HCT116 (cell line): ENCODE measurements at regions not wholly inside any gene's neighbourhood (a gene's known extent, or its start where the extent isn't known, plus 50 kb on each side); places are given as distances from the start of the nearest gene placed in this dataset.

Source experiments
- ATAC-seq: fragments of 200-7000 bp; cut with Tn5 transposase; 2 replicates; pipeline ENCODE4 v1.9.1; 2020; ENCODE audit warnings: mild to moderate bottlenecking, moderate library complexity
- BruUV-seq: library from RNA; stranded (reverse); fragments of 400-500 nt; replicated peaks from 2 replicates; lab custom pipeline; 2021; lab: Mats Ljungman, UMichigan
- CTCF ChIA-PET: fragments of 300-600 bp; sonication (Branson Sonifier 250); formaldehyde crosslinking; loops from one replicate; lab custom pipeline; 2021; ENCODE audit warnings: antibody characterized with exemption; lab: Charles Lee
- POLR2A ChIA-PET: fragments of 300-600, 350-600 bp; sonication (Branson Sonifier 250); formaldehyde crosslinking; loops from one replicate; lab custom pipeline; 2021; ENCODE audit warnings: antibody characterized with exemption; lab: Charles Lee
- RAD21 ChIA-PET, 2 experiments: fragments of 300-600 bp; sonication (Branson Sonifier 250); formaldehyde crosslinking; loops; one replicate each; lab custom pipeline; 2023; ENCODE audit warnings: low total read pairs in 2 of 2; ENCODE audit not compliant: uncharacterized antibody in 2 of 2, unreplicated experiment in 2 of 2, low non-redundant PET in 1 of 2; lab: Charles Lee
- DNase-seq: peaks from one replicate; pipeline ENCODE4 v3.0.0-alpha.2; 2010; ENCODE audit warnings: low read depth, low spot score
- H2AFZ ChIP-seq: fragments of 200-600 bp; shearing (Covaris generic), sonication (generic); 2 replicates; pipeline ENCODE4 v1.6.1; 2017; ENCODE audit warnings: low read depth, mixed run types, mixed read lengths, antibody characterized with exemption, low read length; ENCODE audit not compliant: poor library complexity, severe bottlenecking
- H3K27ac ChIP-seq: 2 replicates; pipeline ENCODE4 v1.5.1; 2012; ENCODE audit warnings: low read depth, low read length
- H3K27me3 ChIP-seq: fragments of 200-600 bp; sonication (generic); 2 replicates; pipeline ENCODE4 v1.6.1; 2016; ENCODE audit warnings: mixed run types, low read length, mixed read lengths; ENCODE audit not compliant: insufficient read depth
- H3K36me3 ChIP-seq, 2 experiments: fragments of 200-500 bp in 1 of 2; fragments of 200-600 bp in 1 of 2; sonication (Bioruptor generic) in 1 of 2; sonication (generic) in 1 of 2; 2 replicates each; pipeline versions ENCODE4 v1.5.1 to v1.6.1; 2014 to 2016; ENCODE audit warnings: low read length in 2 of 2, inconsistent platforms in 1 of 2, mixed read lengths in 1 of 2, mixed run types in 1 of 2; ENCODE audit not compliant: insufficient read depth in 2 of 2, control insufficient read depth in 1 of 2
- H3K4me1 ChIP-seq, 2 experiments: fragments of 200-600 bp in 1 of 2; sonication (generic) in 1 of 2; 2 replicates each; pipeline versions ENCODE4 v1.5.1 to v1.6.1; 2012 to 2017; ENCODE audit warnings: low read length in 2 of 2, inconsistent platforms in 1 of 2, mild to moderate bottlenecking in 1 of 2, mixed read lengths in 1 of 2, mixed run types in 1 of 2, moderate library complexity in 1 of 2; ENCODE audit not compliant: insufficient read depth in 2 of 2, control insufficient read depth in 1 of 2
- H3K4me2 ChIP-seq: fragments of 200-600 bp; sonication (generic); 2 replicates; pipeline ENCODE4 v1.6.1; 2017; ENCODE audit warnings: mixed run types, low read length, mixed read lengths
- H3K4me3 ChIP-seq, 2 experiments: fragments of 200-600 bp in 1 of 2; sonication (generic) in 1 of 2; replicated peaks in 1 of 2; 2 replicates each; pipeline ENCODE4 v1.5.1; 2011 to 2016; ENCODE audit warnings: low read length in 2 of 2, control low read depth in 1 of 2, low read depth in 1 of 2, mild to moderate bottlenecking in 1 of 2, mixed read lengths in 1 of 2, mixed run types in 1 of 2
- H3K79me2 ChIP-seq: fragments of 200-600 bp; sonication (generic); 2 replicates; pipeline ENCODE4 v1.6.1; 2017; ENCODE audit warnings: mild to moderate bottlenecking, mixed run types, low read length, moderate library complexity, mixed read lengths; ENCODE audit not compliant: insufficient read depth
- H3K9ac ChIP-seq: fragments of 200-600 bp; sonication (generic); 2 replicates; pipeline ENCODE4 v1.6.1; 2016; ENCODE audit warnings: low read length, mixed read lengths
- H3K9me2 ChIP-seq: fragments of 200-600 bp; sonication (generic), shearing (Covaris generic); 2 replicates; pipeline ENCODE4 v1.6.1; 2017; ENCODE audit warnings: mixed run types, mild to moderate bottlenecking, moderate library complexity; ENCODE audit not compliant: insufficient read depth
- H3K9me3 ChIP-seq, 2 experiments: fragments of 200-500 bp in 1 of 2; fragments of 200-600 bp in 1 of 2; sonication (Bioruptor generic) in 1 of 2; sonication (generic) in 1 of 2; 2 replicates each; pipeline ENCODE4 v1.6.1; 2014 to 2017; ENCODE audit warnings: low read length in 2 of 2, mixed read lengths in 2 of 2, inconsistent platforms in 1 of 2, low read depth in 1 of 2, mild to moderate bottlenecking in 1 of 2, mixed run types in 1 of 2, moderate library complexity in 1 of 2; ENCODE audit not compliant: control insufficient read depth in 1 of 2, insufficient read depth in 1 of 2
- H4K20me1 ChIP-seq: fragments of 200-600 bp; sonication (generic), shearing (Covaris generic); 2 replicates; pipeline ENCODE4 v1.6.1; 2017; ENCODE audit warnings: mixed run types, mild to moderate bottlenecking, moderate library complexity; ENCODE audit not compliant: insufficient read depth
- ELF1 ChIP-seq: IDR thresholded peaks from 2 replicates; pipeline ENCODE4 v1.6.1; 2012; ENCODE audit warnings: low read depth, borderline replicate concordance
- EZH2 ChIP-seq: fragments of 200-600 bp; sonication (generic); IDR thresholded peaks from 2 replicates; pipeline ENCODE4 v1.6.1; 2017; ENCODE audit warnings: antibody characterized with exemption, mixed run types
- FOSL1 ChIP-seq: IDR thresholded peaks from 2 replicates; pipeline ENCODE4 v1.6.1; 2012; ENCODE audit warnings: low read depth
- POLR2AphosphoS5 ChIP-seq: IDR thresholded peaks from 2 replicates; pipeline ENCODE4 v1.6.1; 2011; ENCODE audit warnings: mild to moderate bottlenecking, low read depth, low read length, moderate library complexity
- REST ChIP-seq: IDR thresholded peaks from 2 replicates; pipeline ENCODE4 v1.6.1; 2012; ENCODE audit warnings: low read depth
- SP1 ChIP-seq: IDR thresholded peaks from 2 replicates; pipeline ENCODE4 v1.6.1; 2012; ENCODE audit warnings: low read depth
- TCF7L2 ChIP-seq: IDR thresholded peaks from 2 replicates; pipeline ENCODE4 v1.7.0; 2011; ENCODE audit warnings: borderline replicate concordance, inconsistent platforms; ENCODE audit not compliant: insufficient read depth, insufficient read length; ENCODE audit errors: extremely low read depth
- intact Hi-C: fragments of 100-400 bp; cut with micrococcal nuclease; formaldehyde crosslinking; loops from 2 replicates; pipeline ENCODE4 v1.10.0; 2022

GRCh38 chr1:98221923-98222322 lies 301.1 kb upstream of the DPYD start:
- no peaks in the 10 kb centered on the region for H3K27me3 ChIP-seq
- no peak overlapping the region for H2AFZ ChIP-seq
- ChIA-PET RAD21 (no interaction called here), POLR2A (no interaction called here), CTCF (no interaction called here)
- H4K20me1 ChIP-seq = no peaks in the 10 kb centered on the region
- ATAC-seq (no peak), DNase-seq (no peak)
- no peak overlapping the region for H3K4me3 ChIP-seq
- TF ChIP-seq POLR2AphosphoS5 (no peak), EZH2 (no peak), REST (no peak), SP1 (no peak), ELF1 (no peak), FOSL1 (no peak), TCF7L2 (no peak)
- no peaks in the 10 kb centered on the region for H3K9me3 ChIP-seq
- no peaks in the 10 kb centered on the region for H3K36me3 ChIP-seq
- intact Hi-C loops = no loop called here
- H3K4me2 ChIP-seq = no peak overlapping the region
- no peaks in the 10 kb centered on the region for H3K9me2 ChIP-seq
- no TSS peak for BruUV-seq
- no peaks in the 10 kb centered on the region; a peak in 1 of 4 replicates for H3K4me1 ChIP-seq
- no peak overlapping the region for H3K27ac ChIP-seq
- no peak overlapping the region for H3K9ac ChIP-seq
- H3K79me2 ChIP-seq = no peaks in the 10 kb centered on the region
